ENCODE measurements at regions not wholly inside any gene's neighbourhood (a gene's known extent, or its start where the extent isn't known, plus 50 kb on each side); places are given as distances from the start of the nearest gene placed in this dataset.

DNA sequence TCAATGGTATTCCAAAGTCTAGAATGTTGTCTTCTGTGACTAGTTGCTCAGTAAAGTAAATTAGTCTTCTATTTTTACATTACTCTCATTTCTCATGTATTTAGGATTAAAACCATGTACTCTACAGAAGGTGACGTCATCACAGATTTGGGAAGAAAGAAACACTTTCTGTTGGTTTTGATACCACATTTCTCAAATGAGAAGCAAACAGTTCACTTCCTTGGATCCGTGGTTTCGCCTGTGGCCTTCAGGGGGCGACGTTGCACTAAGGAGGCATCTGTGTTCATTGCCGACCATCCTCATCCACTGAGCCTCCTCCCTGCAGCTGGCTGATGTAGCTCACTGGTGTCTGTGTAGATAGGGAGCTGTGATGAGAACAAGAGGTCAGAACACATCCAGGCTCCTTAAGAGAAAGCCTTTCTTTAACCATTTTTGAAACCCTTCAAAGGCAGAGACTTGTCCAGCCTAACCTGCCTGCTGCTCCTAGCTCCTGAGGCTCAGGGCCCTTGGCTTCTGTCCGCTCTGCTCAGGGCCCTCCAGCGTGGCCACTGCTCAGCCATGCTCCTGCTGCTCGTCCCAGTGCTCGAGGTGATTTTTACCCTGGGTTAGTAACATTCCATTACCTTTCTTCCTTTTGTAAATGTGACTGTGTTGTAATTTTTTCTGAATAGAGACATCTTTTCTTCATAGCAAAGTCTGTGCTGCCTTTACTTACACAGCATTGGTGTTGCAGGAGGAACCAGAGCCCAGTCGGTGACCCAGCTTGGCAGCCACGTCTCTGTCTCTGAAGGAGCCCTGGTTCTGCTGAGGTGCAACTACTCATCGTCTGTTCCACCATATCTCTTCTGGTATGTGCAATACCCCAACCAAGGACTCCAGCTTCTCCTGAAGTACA, 220.6 kb upstream of the OR4E1 start (continued):
- TF ChIP-seq, protein P1, sequence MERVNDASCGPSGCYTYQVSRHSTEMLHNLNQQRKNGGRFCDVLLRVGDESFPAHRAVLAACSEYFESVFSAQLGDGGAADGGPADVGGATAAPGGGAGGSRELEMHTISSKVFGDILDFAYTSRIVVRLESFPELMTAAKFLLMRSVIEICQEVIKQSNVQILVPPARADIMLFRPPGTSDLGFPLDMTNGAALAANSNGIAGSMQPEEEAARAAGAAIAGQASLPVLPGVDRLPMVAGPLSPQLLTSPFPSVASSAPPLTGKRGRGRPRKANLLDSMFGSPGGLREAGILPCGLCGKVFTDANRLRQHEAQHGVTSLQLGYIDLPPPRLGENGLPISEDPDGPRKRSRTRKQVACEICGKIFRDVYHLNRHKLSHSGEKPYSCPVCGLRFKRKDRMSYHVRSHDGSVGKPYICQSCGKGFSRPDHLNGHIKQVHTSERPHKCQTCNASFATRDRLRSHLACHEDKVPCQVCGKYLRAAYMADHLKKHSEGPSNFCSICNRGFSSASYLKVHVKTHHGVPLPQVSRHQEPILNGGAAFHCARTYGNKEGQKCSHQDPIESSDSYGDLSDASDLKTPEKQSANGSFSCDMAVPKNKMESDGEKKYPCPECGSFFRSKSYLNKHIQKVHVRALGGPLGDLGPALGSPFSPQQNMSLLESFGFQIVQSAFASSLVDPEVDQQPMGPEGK (CRISPR knock-in tag; IDR thresholded peaks at IDR 0.05; ENCODE audit: borderline replicate concordance), result no peak
- no peak for TF ChIP-seq ZNF70 (CRISPR knock-in tag; IDR thresholded peaks at IDR 0.05)
- no peak for TF ChIP-seq ZNF8 (CRISPR knock-in tag; IDR thresholded peaks at IDR 0.05)

DNA sequence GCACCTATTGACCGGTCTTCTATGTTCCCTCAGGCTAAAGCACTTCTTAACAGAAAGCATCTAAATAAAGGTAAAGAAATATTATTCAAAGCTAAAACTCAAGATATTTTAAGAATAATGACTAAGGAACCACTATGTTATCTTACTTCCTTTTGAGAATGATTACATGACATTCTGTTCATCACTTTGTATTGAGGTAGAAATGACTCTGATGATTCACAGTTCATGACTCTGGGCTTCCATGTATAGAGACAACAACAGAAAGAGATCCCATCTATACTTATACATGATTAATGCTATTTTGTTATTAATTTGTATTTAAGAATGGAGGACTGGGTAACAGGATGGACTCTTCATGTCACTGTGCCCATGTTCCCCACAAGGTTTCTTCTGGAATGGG, 218.3 kb upstream of the OR4E1 start:
- no peak for ATAC-seq
- no peak for TF ChIP-seq ESRRG (CRISPR knock-in tag; IDR thresholded peaks at IDR 0.05)

- TF ChIP-seq ZFP3 (CRISPR knock-in tag; IDR thresholded peaks at IDR 0.05), result no peak
- TF ChIP-seq GLIS3 (CRISPR knock-in tag; IDR thresholded peaks at IDR 0.05), result no peak
- no peak for TF ChIP-seq CREB5 (CRISPR knock-in tag; IDR thresholded peaks at IDR 0.05; ENCODE audit: low read depth)
- TF ChIP-seq ESRRG (CRISPR knock-in tag; IDR thresholded peaks at IDR 0.05), result no peak
- TF ChIP-seq ZC3H10 (CRISPR knock-in tag; IDR thresholded peaks at IDR 0.05), result no peak
- no peak for TF ChIP-seq SNAI2 (CRISPR knock-in tag; IDR thresholded peaks at IDR 0.05)
- TF ChIP-seq, protein P1 (CRISPR knock-in tag; IDR thresholded peaks at IDR 0.05; ENCODE audit: borderline replicate concordance), result no peak
- no peak for TF ChIP-seq ZNF8 (CRISPR knock-in tag; IDR thresholded peaks at IDR 0.05)
- TF ChIP-seq OSR1 (CRISPR knock-in tag; IDR thresholded peaks at IDR 0.05), result no peak
- TF ChIP-seq TOX (CRISPR knock-in tag; IDR thresholded peaks at IDR 0.05; ENCODE audit: borderline replicate concordance), result no peak
- TF ChIP-seq ZNF565 (CRISPR knock-in tag; conservative IDR thresholded peaks at IDR 0.05; ENCODE audit: low read depth), result no peak
- ATAC-seq, result no peak
Observed at GRCh38 chr14:21884995-21885394, 211.4 kb upstream of the OR4E1 start.

DNA sequence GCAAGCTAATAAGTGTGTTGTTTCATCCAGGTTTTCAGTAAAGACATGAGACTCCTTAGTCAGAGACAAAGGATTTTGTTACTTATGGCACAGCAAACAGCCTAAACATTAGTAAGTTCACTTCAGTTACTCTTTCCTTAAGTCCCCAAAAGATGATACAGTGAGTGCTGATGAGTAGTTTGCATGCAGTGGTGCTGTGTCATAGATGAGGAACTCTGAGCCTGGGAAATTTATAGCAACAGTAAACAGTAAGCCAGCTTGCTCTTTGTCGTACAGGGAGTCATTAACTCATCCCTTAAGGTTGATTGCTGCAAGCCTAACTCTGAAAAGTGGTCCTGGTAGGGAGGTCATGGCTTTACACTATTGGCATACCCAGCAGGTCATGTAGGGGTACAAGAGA, 208.6 kb upstream of the OR4E1 start:
- TF ChIP-seq ISL1 (CRISPR knock-in tag; IDR thresholded peaks at IDR 0.05) (no peak), RARB (CRISPR knock-in tag; IDR thresholded peaks at IDR 0.05) (no peak), PPARA (CRISPR knock-in tag; IDR thresholded peaks at IDR 0.05; ENCODE audit: borderline replicate concordance) (no peak), BACH2 (CRISPR knock-in tag; IDR thresholded peaks at IDR 0.05; ENCODE audit: borderline replicate concordance) (no peak), CSRNP3 (CRISPR knock-in tag; IDR thresholded peaks at IDR 0.05) (no peak), ESRRG (CRISPR knock-in tag; IDR thresholded peaks at IDR 0.05) (no peak), ZFP3 (CRISPR knock-in tag; IDR thresholded peaks at IDR 0.05) (no peak), TCF4 (CRISPR knock-in tag; IDR thresholded peaks at IDR 0.05; ENCODE audit: borderline replicate concordance) (no peak), CREB5 (CRISPR knock-in tag; IDR thresholded peaks at IDR 0.05; ENCODE audit: low read depth) (no peak), ZFP30 (CRISPR knock-in tag; IDR thresholded peaks at IDR 0.05) (no peak), OSR1 (CRISPR knock-in tag; IDR thresholded peaks at IDR 0.05) (no peak), GLIS3 (CRISPR knock-in tag; IDR thresholded peaks at IDR 0.05) (no peak), ZNF565 (CRISPR knock-in tag; conservative IDR thresholded peaks at IDR 0.05; ENCODE audit: low read depth) (no peak)
- TF ChIP-seq, protein P2, sequence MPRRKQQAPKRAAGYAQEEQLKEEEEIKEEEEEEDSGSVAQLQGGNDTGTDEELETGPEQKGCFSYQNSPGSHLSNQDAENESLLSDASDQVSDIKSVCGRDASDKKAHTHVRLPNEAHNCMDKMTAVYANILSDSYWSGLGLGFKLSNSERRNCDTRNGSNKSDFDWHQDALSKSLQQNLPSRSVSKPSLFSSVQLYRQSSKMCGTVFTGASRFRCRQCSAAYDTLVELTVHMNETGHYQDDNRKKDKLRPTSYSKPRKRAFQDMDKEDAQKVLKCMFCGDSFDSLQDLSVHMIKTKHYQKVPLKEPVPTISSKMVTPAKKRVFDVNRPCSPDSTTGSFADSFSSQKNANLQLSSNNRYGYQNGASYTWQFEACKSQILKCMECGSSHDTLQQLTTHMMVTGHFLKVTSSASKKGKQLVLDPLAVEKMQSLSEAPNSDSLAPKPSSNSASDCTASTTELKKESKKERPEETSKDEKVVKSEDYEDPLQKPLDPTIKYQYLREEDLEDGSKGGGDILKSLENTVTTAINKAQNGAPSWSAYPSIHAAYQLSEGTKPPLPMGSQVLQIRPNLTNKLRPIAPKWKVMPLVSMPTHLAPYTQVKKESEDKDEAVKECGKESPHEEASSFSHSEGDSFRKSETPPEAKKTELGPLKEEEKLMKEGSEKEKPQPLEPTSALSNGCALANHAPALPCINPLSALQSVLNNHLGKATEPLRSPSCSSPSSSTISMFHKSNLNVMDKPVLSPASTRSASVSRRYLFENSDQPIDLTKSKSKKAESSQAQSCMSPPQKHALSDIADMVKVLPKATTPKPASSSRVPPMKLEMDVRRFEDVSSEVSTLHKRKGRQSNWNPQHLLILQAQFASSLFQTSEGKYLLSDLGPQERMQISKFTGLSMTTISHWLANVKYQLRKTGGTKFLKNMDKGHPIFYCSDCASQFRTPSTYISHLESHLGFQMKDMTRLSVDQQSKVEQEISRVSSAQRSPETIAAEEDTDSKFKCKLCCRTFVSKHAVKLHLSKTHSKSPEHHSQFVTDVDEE (CRISPR knock-in tag; IDR thresholded peaks at IDR 0.05), result no peak

More for the DNA sequence above, 208.6 kb upstream of the OR4E1 start:
- ATAC-seq, result no peak
